Common myeloid progenitor, CD34-positive (primary cell): ENCODE measurements at regions not wholly inside any gene's neighbourhood (a gene's known extent, or its start where the extent isn't known, plus 50 kb on each side); places are given as distances from the start of the nearest gene placed in this dataset.
"Not testable (repeated sequence)": the region's sequence is repeated elsewhere in the genome, so short reads cannot be mapped to it uniquely, and the experiment has no call there.

ENCODE experiments used
- CTCF ChIA-PET: fragments of 350-600 bp; sonication (Branson Sonifier 250); formaldehyde crosslinking; loops from one replicate; lab custom pipeline; 2021; ENCODE audit warnings: antibody characterized with exemption; lab: Charles Lee
- POLR2A ChIA-PET: fragments of 350-600 bp; sonication (Branson Sonifier 250); formaldehyde crosslinking; loops from one replicate; lab custom pipeline; 2021; ENCODE audit warnings: antibody characterized with exemption; lab: Charles Lee
- DNase-seq, 3 donors: peaks; one replicate each; pipeline versions ENCODE4 v3.0.0 to v3.0.0-alpha.2; 2013
- H3K27ac ChIP-seq, 2 experiments: 1 replicate in 1 of 2; 2 replicates in 1 of 2; pipeline ENCODE4 v1.7.0; 2013; ENCODE audit warnings: inconsistent platforms in 2 of 2, low read length in 2 of 2, mild to moderate bottlenecking in 2 of 2, low read depth in 1 of 2, moderate library complexity in 1 of 2; ENCODE audit not compliant: severe bottlenecking in 2 of 2, insufficient read depth in 1 of 2, poor library complexity in 1 of 2
- H3K27me3 ChIP-seq, 5 experiments: replicated peaks in 2 of 5; 1 replicate in 3 of 5; 2 replicates in 2 of 5; pipeline versions ENCODE4 v1.6.1 to v1.7.0; 2013; ENCODE audit warnings: low read length in 4 of 5, mild to moderate bottlenecking in 2 of 5, moderate library complexity in 2 of 5, inconsistent platforms in 1 of 5; ENCODE audit not compliant: insufficient read depth in 5 of 5, control insufficient read depth in 4 of 5
- H3K36me3 ChIP-seq, 4 experiments: 1 replicate in 2 of 4; 2 replicates in 2 of 4; pipeline versions ENCODE4 v1.6.1 to v1.7.0; 2013; ENCODE audit warnings: low read length in 3 of 4, control low read depth in 1 of 4, mild to moderate bottlenecking in 1 of 4; ENCODE audit not compliant: control insufficient read depth in 4 of 4, insufficient read depth in 4 of 4
- H3K4me1 ChIP-seq, 4 experiments: 1 replicate in 3 of 4; 2 replicates in 1 of 4; pipeline versions ENCODE4 v1.6.1 to v1.7.1; 2013; ENCODE audit warnings: low read length in 3 of 4, mild to moderate bottlenecking in 3 of 4, control low read depth in 1 of 4, inconsistent platforms in 1 of 4, moderate library complexity in 1 of 4; ENCODE audit not compliant: control insufficient read depth in 4 of 4, insufficient read depth in 4 of 4; ENCODE audit errors: control extremely low read depth in 1 of 4
- H3K4me3 ChIP-seq, 7 experiments: 1 replicate in 4 of 7; 2 replicates in 3 of 7; pipeline versions ENCODE4 v1.5.1 to v1.7.0; 2013; ENCODE audit warnings: mild to moderate bottlenecking in 7 of 7, low read length in 6 of 7, moderate library complexity in 6 of 7, inconsistent platforms in 2 of 7, low read depth in 2 of 7, control low read depth in 1 of 7; ENCODE audit not compliant: insufficient read depth in 4 of 7, control insufficient read depth in 1 of 7; ENCODE audit errors: extremely low read depth in 1 of 7
- H3K9me3 ChIP-seq, 5 experiments: 1 replicate in 4 of 5; 2 replicates in 1 of 5; pipeline versions ENCODE4 v1.6.1 to v1.7.1; 2013; ENCODE audit warnings: low read length in 4 of 5, mild to moderate bottlenecking in 2 of 5, inconsistent platforms in 1 of 5, low read depth in 1 of 5, moderate library complexity in 1 of 5; ENCODE audit not compliant: control insufficient read depth in 4 of 5, insufficient read depth in 2 of 5; ENCODE audit errors: control extremely low read depth in 1 of 5
- WGBS: methylation state at CpG from one replicate; pipeline ENCODE4 v1.1.5; 2013; ENCODE audit not compliant: insufficient coverage; 5-methylcytosine and 5-hydroxymethylcytosine counted together

DNA sequence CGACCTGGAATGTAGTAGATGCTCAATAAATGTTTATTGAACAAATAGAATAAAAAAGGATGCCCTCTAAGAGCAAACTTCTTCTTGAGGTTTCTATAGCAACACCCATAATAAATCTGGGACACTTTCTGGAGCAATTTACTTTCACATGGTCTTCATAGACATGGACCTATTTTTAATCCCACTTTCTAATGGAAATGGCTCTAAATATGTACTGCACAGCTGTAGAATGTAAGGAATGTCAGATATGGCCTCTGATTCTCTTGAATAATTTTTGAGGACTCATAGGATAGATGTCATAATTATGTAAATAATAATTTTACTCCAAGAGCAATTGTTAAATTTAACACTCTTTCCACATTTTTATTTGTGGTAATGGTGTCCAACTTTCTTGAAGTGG, 133.5 kb upstream of the DAAM1 start:
- Histone ChIP-seq H3K36me3 (no peaks in the 10 kb centered on the region), H3K27ac (no peak overlapping the region), H3K4me3 (no peak overlapping the region), H3K27me3 (no peaks in the 10 kb centered on the region), H3K4me1 (no peaks in the 10 kb centered on the region), H3K9me3 (peaks cover 0 to 5% (median 0%) of the 10 kb centered on the region in 5 experiments)
- CTCF ChIA-PET = interaction anchor here (0.7 to 2.4 kb wide), 13 partner anchors 10 to 556 kb away, joined by 3 to 10 read pairs (median 4); no protein-coding TSS in a partner anchor
- no peak for DNase-seq
- POLR2A ChIA-PET = no interaction called here
- WGBS = no CpG with 5 or more reads among the region's 1 CpG

DNA sequence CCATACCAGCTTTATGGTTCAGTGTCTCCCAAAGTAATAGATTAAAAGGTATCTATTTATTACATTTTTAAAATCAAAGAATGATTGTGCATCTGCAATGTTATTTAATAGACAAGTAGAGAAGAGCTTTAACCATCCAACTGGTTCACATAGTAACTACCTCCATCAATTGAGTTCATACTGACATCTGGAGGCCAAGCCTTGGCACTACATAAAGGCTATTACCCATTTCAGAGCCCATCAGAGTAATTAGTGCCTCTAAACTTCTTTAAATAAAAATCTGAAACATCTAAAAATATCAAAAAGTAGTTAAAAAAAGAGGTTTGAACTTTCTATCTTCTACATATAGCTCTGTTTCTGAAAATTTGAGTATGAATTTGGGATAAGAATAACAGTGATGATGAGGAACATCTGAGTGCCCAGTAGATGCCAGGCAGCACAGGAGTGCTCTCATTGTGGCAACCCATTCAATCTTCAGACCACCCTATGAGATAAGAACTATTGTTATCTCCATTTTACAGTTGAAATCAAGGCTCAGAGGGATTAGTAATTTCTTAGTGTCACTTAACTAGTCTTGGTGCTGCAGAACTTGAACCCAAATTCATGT, 132.9 kb upstream of the DAAM1 start:
- peak; percentile 38 to 74 (median 67) for DNase-seq
- CTCF ChIA-PET = interaction anchor here (0.7 to 2.4 kb wide), 14 partner anchors 9 to 556 kb away, joined by 3 to 10 read pairs (median 4); partner anchors contain the start of gene DACT1
- POLR2A ChIA-PET = no interaction called here

DNA sequence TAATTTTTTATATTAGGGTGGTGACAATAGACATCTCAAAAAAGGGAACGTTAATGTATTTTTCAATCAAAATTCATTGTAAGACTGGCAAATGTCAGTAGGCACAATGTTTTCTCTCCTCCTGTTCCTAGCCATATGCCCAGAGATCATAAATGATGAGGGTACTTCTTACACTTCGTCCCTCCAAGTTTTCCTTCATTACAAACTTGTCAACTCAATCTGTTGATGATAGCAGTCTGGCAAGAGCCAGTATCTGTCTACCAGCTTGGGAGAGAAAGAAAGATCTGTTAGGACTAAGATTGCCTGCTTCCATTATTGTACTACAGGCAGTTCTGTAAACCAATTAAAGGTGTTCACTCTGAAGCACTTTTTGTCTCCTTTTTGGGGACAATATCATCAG, 130.9 kb upstream of the DAAM1 start:
- Histone ChIP-seq H3K4me1 (no peaks in the 10 kb centered on the region), H3K9me3 (no peaks in the 10 kb centered on the region), H3K27ac (no peak overlapping the region), H3K27me3 (no peaks in the 10 kb centered on the region), H3K4me3 (no peak overlapping the region), H3K36me3 (no peaks in the 10 kb centered on the region)
- DNase-seq = no peak
- ChIA-PET POLR2A (no interaction called here), CTCF (interaction anchor here (1.1 to 1.4 kb wide), 4 partner anchors 416 to 556 kb away, joined by 3 to 8 read pairs (median 4); no protein-coding TSS in a partner anchor)
- 100% methylated on average over 1 of the region's 2 CpGs for WGBS

More for the DNA sequence above, 132.9 kb upstream of the DAAM1 start:
- no peak overlapping the region for H3K27ac ChIP-seq
- peaks cover 0 to 5% (median 0%) of the 10 kb centered on the region in 5 experiments for H3K9me3 ChIP-seq
- no peak overlapping the region for H3K4me3 ChIP-seq
- H3K4me1 ChIP-seq = no peaks in the 10 kb centered on the region
- H3K36me3 ChIP-seq = no peaks in the 10 kb centered on the region
- H3K27me3 ChIP-seq = no peaks in the 10 kb centered on the region

DNA sequence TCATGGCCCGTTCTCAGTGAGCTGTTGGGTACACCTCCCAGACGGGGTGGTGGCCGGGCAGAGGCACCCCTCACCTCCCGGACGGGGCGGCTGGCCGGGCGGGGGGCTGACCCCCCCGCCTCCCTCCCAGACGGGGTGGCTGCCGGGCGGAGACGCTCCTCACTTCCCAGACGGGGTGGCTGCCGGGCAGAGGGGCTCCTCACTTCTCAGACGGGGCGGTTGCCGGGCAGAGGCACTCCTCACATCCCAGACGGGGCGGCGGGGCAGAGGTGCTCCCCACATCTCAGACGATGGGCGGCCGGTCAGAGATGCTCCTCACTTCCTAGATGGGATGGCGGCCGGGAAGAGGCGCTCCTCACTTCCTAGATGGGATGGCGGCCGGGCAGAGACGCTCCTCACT, 129.7 kb upstream of the DAAM1 start:
- H3K27ac ChIP-seq, H3K36me3 ChIP-seq, H3K4me1 ChIP-seq, POLR2A ChIA-PET, H3K27me3 ChIP-seq, H3K9me3 ChIP-seq, H3K4me3 ChIP-seq, CTCF ChIA-PET, DNase-seq: not testable (repeated sequence)
- WGBS = 98% methylated on average over 6 of the region's 30 CpGs

DNA sequence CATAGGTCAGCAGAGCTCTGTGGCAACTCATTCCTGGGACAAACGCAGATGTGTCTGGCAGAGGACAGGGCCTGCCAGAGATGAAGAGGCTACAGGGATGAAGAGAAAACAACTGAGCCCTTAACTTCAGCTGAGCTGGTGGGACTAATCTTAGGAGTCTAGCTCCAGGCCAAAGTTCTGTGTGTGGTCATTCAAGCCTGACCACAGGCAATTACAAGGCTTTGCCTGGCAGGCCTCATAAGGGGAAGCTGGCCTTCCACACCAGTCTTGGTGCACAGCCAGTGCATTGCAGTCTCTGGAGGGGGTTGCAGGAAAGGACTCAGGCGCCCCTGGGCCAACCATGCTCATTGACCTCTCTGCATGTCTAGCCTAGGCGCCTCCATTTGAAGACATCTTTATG, 127.6 kb upstream of the DAAM1 start:
- DNase-seq = no peak
- WGBS = 95% methylated on average over 3 of the region's 3 CpGs
- POLR2A ChIA-PET = no interaction called here

DNA sequence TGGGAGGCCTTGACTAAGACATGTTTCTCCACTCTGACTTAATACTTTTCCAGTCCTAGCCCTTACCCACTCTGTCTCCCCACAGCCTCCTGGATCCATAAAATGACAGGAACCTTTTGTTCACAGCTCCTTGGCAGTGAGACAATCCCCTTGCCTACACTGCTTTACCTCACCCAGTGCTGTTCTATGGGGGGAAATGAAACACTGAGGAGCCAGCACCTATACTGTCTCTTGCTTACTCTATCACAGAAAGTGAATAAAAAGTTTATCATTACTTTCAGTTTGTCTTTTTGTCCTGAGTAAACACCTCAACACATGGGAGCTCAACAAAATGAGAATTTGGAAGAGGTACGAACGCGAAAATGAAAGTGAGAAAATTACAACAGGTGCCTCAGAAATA, 127.2 kb upstream of the DAAM1 start:
- ChIA-PET CTCF (no interaction called here), POLR2A (no interaction called here)
- Histone ChIP-seq H3K27me3 (no peaks in the 10 kb centered on the region), H3K4me1 (no peaks in the 10 kb centered on the region), H3K27ac (no peak overlapping the region), H3K36me3 (no peaks in the 10 kb centered on the region), H3K4me3 (no peak overlapping the region), H3K9me3 (peaks cover 0 to 7% (median 0%) of the 10 kb centered on the region in 5 experiments)
- DNase-seq = no peak
- WGBS = 100% methylated on average over 1 of the region's 3 CpGs

More for the DNA sequence above, 127.6 kb upstream of the DAAM1 start:
- H3K9me3 ChIP-seq = peaks cover 0 to 7% (median 0%) of the 10 kb centered on the region in 5 experiments
- H3K27me3 ChIP-seq = no peaks in the 10 kb centered on the region
- no peak overlapping the region for H3K4me3 ChIP-seq
- no peaks in the 10 kb centered on the region for H3K4me1 ChIP-seq
- CTCF ChIA-PET = interaction anchor here (0.9 kb wide), 1 partner anchor 22 kb away, joined by 3 read pairs; no protein-coding TSS in a partner anchor
- H3K36me3 ChIP-seq = no peaks in the 10 kb centered on the region
- no peak overlapping the region for H3K27ac ChIP-seq

DNA sequence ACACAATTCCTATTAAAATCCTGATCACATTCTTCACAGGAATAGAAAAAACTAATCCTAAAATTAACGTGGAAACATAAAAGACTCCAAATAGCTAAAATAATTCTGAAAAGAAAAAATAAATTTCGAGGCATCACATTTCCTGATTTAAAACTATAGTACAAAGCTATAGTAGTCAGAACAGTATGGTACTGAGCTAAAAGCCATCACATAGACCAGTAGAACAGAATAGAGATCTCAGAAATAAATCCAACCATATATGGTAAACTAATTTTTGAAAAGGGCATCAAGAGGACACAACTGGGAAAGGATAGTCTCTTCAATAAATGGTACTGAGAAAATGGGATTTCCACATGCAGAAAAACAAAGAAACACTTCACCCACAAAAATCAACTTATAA, 125.2 kb upstream of the DAAM1 start:
- H3K4me1 ChIP-seq = peaks cover 0 to 3% (median 1%) of the 10 kb centered on the region in 4 experiments
- no peak overlapping the region for H3K4me3 ChIP-seq
- H3K36me3 ChIP-seq = no peaks in the 10 kb centered on the region
- ChIA-PET POLR2A (interaction anchor here (0.8 kb wide), 1 partner anchor 29 kb away, joined by 3 read pairs; no protein-coding TSS in a partner anchor), CTCF (interaction anchor here (1.1 kb wide), 1 partner anchor 423 kb away, joined by 3 read pairs; no protein-coding TSS in a partner anchor)
- WGBS = no CpG with 5 or more reads among the region's 2 CpGs
- no peaks in the 10 kb centered on the region for H3K27me3 ChIP-seq
- no peak for DNase-seq
- no peak overlapping the region for H3K27ac ChIP-seq
- H3K9me3 ChIP-seq = peaks cover 0 to 7% (median 0%) of the 10 kb centered on the region in 5 experiments
